K562 (cell line): ENCODE measurements at regions not wholly inside any gene's neighbourhood (a gene's known extent, or its start where the extent isn't known, plus 50 kb on each side); places are given as distances from the start of the nearest gene placed in this dataset.

ENCODE experiments used
- BACH1 ChIP-seq: fragments of 200-800 bp; sonication (Bioruptor generic); IDR thresholded peaks from 2 replicates; pipeline ENCODE4 v1.6.1; 2016; ENCODE audit warnings: missing genetic modification characterization, missing compliant biosample characterization
- KLF1 ChIP-seq: fragments of 450-650 bp; IDR thresholded peaks from 2 replicates; pipeline ENCODE4 v1.6.1; 2016; ENCODE audit warnings: missing genetic modification characterization, missing compliant biosample characterization
- NFRKB ChIP-seq: fragments of 450-650 bp; IDR thresholded peaks from 2 replicates; pipeline ENCODE4 v1.6.1; 2016; ENCODE audit warnings: low read depth
- POLR2AphosphoS5 ChIP-seq: IDR thresholded peaks from 2 replicates; pipeline ENCODE4 v1.6.1; 2011; ENCODE audit warnings: mild to moderate bottlenecking, low read depth, low read length, moderate library complexity; ENCODE audit not compliant: control insufficient read depth, insufficient read depth
- RFX7 ChIP-seq: fragments of 250-450 bp; sonication (Bioruptor Pico); IDR thresholded peaks from 2 replicates; pipeline ENCODE4 v1.5.1; 2021; ENCODE audit warnings: mild to moderate bottlenecking
- SMAD1 ChIP-seq: fragments of 150-350 bp; IDR thresholded peaks from 2 replicates; pipeline ENCODE4 v1.6.1; 2014; ENCODE audit warnings: low read length, low read depth; ENCODE audit not compliant: partially characterized antibody
- TCF7L2 ChIP-seq: fragments of 150-350 bp; IDR thresholded peaks from 2 replicates; pipeline ENCODE4 v1.6.1; 2016; ENCODE audit warnings: low read depth, mild to moderate bottlenecking, low read length, moderate library complexity
- ZC3H8 ChIP-seq: fragments of 450-650 bp; IDR thresholded peaks from 2 replicates; pipeline ENCODE4 v1.6.1; 2017
- TF ChIP-seq, protein P1 (sequence below), 3 experiments: IDR thresholded peaks in 2 of 3; conservative IDR thresholded peaks in 1 of 3; 2 replicates each; pipeline ENCODE4 v1.5.1; 2011 to 2012; ENCODE audit warnings: low read length in 3 of 3, mild to moderate bottlenecking in 3 of 3, control low read depth in 2 of 3, improper control_type of control experiment in 1 of 3, inconsistent platforms in 1 of 3, low read depth in 1 of 3, mixed read lengths in 1 of 3, moderate library complexity in 1 of 3; ENCODE audit not compliant: insufficient read depth in 2 of 3
- TF ChIP-seq, protein P2 (sequence below): sonication (generic); formaldehyde crosslinking; IDR thresholded peaks from 2 replicates; pipeline ENCODE4 v1.8.0; 2022; ENCODE audit warnings: mild to moderate bottlenecking, missing genetic modification reagents
- TF ChIP-seq, protein P3 (sequence below), 2 experiments: fragments of 450-650 bp; formaldehyde crosslinking in 1 of 2; IDR thresholded peaks; 2 replicates each; pipeline versions ENCODE4 v1.4.0 to v1.6.1; 2014 to 2020; ENCODE audit warnings: mild to moderate bottlenecking in 2 of 2, borderline replicate concordance in 1 of 2, low read depth in 1 of 2
- TF ChIP-seq, protein P4 (sequence below): fragments of 450-650 bp; IDR thresholded peaks from 2 replicates; pipeline ENCODE4 v1.6.1; 2016; ENCODE audit warnings: mild to moderate bottlenecking

DNA sequence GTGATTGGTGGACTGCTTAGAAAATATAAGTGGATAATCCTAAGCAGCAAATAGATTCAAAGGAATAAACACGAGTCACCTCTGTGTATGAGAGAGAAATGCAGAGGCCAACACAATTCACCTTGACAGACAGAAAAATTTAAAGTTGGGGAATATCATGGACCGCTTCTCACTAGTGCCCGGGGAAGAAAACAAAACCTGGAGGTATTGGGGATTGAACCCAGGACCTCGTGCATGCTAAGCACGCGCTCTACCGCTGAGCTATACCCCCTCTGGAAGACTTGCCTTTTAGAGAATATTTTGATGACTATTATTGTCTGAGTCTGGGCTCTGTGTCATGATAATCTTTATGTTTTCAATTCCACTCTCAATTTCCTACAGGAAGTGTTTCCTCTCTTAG, 111.9 kb downstream of the TRIM27 start:
- no peak for TF ChIP-seq SMAD1
- TF ChIP-seq, protein P1, sequence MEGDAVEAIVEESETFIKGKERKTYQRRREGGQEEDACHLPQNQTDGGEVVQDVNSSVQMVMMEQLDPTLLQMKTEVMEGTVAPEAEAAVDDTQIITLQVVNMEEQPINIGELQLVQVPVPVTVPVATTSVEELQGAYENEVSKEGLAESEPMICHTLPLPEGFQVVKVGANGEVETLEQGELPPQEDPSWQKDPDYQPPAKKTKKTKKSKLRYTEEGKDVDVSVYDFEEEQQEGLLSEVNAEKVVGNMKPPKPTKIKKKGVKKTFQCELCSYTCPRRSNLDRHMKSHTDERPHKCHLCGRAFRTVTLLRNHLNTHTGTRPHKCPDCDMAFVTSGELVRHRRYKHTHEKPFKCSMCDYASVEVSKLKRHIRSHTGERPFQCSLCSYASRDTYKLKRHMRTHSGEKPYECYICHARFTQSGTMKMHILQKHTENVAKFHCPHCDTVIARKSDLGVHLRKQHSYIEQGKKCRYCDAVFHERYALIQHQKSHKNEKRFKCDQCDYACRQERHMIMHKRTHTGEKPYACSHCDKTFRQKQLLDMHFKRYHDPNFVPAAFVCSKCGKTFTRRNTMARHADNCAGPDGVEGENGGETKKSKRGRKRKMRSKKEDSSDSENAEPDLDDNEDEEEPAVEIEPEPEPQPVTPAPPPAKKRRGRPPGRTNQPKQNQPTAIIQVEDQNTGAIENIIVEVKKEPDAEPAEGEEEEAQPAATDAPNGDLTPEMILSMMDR (IDR thresholded peaks at IDR 0.05 in 2 of 3, conservative IDR thresholded peaks at IDR 0.05 in 1 of 3; ENCODE audit: insufficient read depth in 2 of 3, low read depth in 1 of 3, low read length in 3 of 3): no peak
- TF ChIP-seq ZC3H8: no peak
- TF ChIP-seq, protein P2, sequence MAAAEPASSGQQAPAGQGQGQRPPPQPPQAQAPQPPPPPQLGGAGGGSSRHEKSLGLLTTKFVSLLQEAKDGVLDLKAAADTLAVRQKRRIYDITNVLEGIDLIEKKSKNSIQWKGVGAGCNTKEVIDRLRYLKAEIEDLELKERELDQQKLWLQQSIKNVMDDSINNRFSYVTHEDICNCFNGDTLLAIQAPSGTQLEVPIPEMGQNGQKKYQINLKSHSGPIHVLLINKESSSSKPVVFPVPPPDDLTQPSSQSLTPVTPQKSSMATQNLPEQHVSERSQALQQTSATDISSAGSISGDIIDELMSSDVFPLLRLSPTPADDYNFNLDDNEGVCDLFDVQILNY (CRISPR knock-in tag): no peak
- TF ChIP-seq, protein P3, sequence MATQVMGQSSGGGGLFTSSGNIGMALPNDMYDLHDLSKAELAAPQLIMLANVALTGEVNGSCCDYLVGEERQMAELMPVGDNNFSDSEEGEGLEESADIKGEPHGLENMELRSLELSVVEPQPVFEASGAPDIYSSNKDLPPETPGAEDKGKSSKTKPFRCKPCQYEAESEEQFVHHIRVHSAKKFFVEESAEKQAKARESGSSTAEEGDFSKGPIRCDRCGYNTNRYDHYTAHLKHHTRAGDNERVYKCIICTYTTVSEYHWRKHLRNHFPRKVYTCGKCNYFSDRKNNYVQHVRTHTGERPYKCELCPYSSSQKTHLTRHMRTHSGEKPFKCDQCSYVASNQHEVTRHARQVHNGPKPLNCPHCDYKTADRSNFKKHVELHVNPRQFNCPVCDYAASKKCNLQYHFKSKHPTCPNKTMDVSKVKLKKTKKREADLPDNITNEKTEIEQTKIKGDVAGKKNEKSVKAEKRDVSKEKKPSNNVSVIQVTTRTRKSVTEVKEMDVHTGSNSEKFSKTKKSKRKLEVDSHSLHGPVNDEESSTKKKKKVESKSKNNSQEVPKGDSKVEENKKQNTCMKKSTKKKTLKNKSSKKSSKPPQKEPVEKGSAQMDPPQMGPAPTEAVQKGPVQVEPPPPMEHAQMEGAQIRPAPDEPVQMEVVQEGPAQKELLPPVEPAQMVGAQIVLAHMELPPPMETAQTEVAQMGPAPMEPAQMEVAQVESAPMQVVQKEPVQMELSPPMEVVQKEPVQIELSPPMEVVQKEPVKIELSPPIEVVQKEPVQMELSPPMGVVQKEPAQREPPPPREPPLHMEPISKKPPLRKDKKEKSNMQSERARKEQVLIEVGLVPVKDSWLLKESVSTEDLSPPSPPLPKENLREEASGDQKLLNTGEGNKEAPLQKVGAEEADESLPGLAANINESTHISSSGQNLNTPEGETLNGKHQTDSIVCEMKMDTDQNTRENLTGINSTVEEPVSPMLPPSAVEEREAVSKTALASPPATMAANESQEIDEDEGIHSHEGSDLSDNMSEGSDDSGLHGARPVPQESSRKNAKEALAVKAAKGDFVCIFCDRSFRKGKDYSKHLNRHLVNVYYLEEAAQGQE (IDR thresholded peaks at IDR 0.05; ENCODE audit: borderline replicate concordance): no peak
- TF ChIP-seq, protein P3 (CRISPR knock-in tag; IDR thresholded peaks at IDR 0.05; ENCODE audit: low read depth): no peak
- TF ChIP-seq TCF7L2: no peak
- TF ChIP-seq NFRKB: no peak
- no peak for TF ChIP-seq KLF1
- no peak for TF ChIP-seq RFX7 (CRISPR knock-in tag)
- TF ChIP-seq BACH1: 0 out of 2 replicates have a peak, but pooled peaks have one; percentile 21
- TF ChIP-seq, protein P4, sequence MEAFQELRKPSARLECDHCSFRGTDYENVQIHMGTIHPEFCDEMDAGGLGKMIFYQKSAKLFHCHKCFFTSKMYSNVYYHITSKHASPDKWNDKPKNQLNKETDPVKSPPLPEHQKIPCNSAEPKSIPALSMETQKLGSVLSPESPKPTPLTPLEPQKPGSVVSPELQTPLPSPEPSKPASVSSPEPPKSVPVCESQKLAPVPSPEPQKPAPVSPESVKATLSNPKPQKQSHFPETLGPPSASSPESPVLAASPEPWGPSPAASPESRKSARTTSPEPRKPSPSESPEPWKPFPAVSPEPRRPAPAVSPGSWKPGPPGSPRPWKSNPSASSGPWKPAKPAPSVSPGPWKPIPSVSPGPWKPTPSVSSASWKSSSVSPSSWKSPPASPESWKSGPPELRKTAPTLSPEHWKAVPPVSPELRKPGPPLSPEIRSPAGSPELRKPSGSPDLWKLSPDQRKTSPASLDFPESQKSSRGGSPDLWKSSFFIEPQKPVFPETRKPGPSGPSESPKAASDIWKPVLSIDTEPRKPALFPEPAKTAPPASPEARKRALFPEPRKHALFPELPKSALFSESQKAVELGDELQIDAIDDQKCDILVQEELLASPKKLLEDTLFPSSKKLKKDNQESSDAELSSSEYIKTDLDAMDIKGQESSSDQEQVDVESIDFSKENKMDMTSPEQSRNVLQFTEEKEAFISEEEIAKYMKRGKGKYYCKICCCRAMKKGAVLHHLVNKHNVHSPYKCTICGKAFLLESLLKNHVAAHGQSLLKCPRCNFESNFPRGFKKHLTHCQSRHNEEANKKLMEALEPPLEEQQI: 0 out of 2 replicates have a peak, but pooled peaks have one; percentile 34
- TF ChIP-seq POLR2AphosphoS5: no peak
